Gastrocnemius medialis (tissue), 4 donors: ENCODE measurements at regions not wholly inside any gene's neighbourhood (a gene's known extent, or its start where the extent isn't known, plus 50 kb on each side); places are given as distances from the start of the nearest gene placed in this dataset.

Experiments
- ATAC-seq, 2 donors: fragments of 150-250 bp; one replicate each; pipeline ENCODE4 v1.9.1; 2016
- DNase-seq, 2 donors: peaks; one replicate each; pipeline ENCODE4 v3.0.0-alpha.2; 2019
- H3K27ac ChIP-seq, 4 donors: fragments of 200-600 bp; sonication (generic); 1 replicate in 1 of 4; 2 replicates in 3 of 4; pipeline ENCODE4 v1.5.1; 2016 to 2018; ENCODE audit warnings: mild to moderate bottlenecking in 2 of 4, moderate library complexity in 1 of 4
- H3K27me3 ChIP-seq, 3 donors: fragments of 200-600 bp; sonication (generic) in 2 of 3; 1 replicate in 1 of 3; 2 replicates in 2 of 3; pipeline versions ENCODE4 v1.5.1 to v1.6.0; 2016 to 2019; ENCODE audit warnings: mild to moderate bottlenecking in 1 of 3, moderate library complexity in 1 of 3
- H3K36me3 ChIP-seq, 2 donors: fragments of 200-600 bp; sonication (generic) in 1 of 2; one replicate each; pipeline ENCODE4 v1.5.1; 2017 to 2018
- H3K4me1 ChIP-seq, 2 donors: fragments of 200-600 bp; sonication (generic) in 1 of 2; one replicate each; pipeline ENCODE4 v1.5.1; 2016 to 2017; ENCODE audit warnings: mild to moderate bottlenecking in 2 of 2
- H3K4me3 ChIP-seq, 4 donors: fragments of 200-600 bp; sonication (generic) in 3 of 4; 1 replicate in 1 of 4; 2 replicates in 3 of 4; pipeline ENCODE4 v1.5.1; 2016 to 2019; ENCODE audit warnings: mild to moderate bottlenecking in 2 of 4
- H3K9me3 ChIP-seq, 3 donors: fragments of 200-600 bp; sonication (generic) in 2 of 3; 1 replicate in 1 of 3; 2 replicates in 2 of 3; pipeline ENCODE4 v1.5.1; 2016 to 2019
- POLR2A ChIP-seq, 2 donors: fragments of 450-650 bp; IDR thresholded peaks; one replicate each; pipeline ENCODE4 v1.6.1; 2017; ENCODE audit warnings: antibody characterized with exemption in 2 of 2, mild to moderate bottlenecking in 2 of 2, moderate library complexity in 2 of 2
- in situ Hi-C, 4 donors: fragments of 200-750 bp; cut with MboI; loops; one replicate each; pipeline versions ENCODE4 v1.15.0 to v1.8.0; 2017; ENCODE audit warnings: low sequenced_read_pairs in 4 of 4
- intact Hi-C: fragments of 100-400 bp; cut with DNase I; formaldehyde crosslinking; loops from one replicate; pipeline ENCODE4 v1.15.1; 2023; ENCODE audit warnings: low total_unique reads
- TF ChIP-seq, protein P1 (sequence below), 5 experiments: fragments of 450-650 bp in 3 of 5; fragments of 200-600 bp in 2 of 5; sonication (generic) in 2 of 5; IDR thresholded peaks in 4 of 5; conservative IDR thresholded peaks in 1 of 5; 1 replicate in 4 of 5; 2 replicates in 1 of 5; pipeline ENCODE4 v1.5.1; 2016 to 2019; ENCODE audit warnings: antibody characterized with exemption in 5 of 5, mild to moderate bottlenecking in 3 of 5, moderate library complexity in 3 of 5

DNA sequence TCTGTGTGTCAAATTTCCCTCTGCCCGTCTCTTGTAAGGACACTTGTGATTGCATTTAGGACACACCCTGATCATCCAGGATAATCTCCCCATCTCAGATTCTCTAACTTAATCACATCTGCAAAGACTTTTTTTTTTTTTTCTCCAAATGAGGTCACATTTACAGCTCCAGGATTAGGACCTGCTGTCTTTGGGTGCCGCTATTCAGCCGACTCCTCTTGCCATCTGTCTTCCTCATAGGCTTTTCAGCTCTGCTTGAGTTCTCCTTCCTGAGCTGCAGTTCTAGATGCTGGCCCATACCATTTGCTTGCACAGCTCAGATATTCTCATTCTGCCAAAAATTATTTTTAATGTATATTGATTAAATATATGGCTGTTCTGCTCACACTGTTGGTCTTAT, 94.3 kb upstream of the TLE3 start:
- Histone ChIP-seq H3K4me3 (no peak overlapping the region), H3K4me1 (peaks cover 19 to 22% of the 10 kb centered on the region in 2 donors), H3K27ac (no peak overlapping the region), H3K36me3 (no peaks in the 10 kb centered on the region), H3K9me3 (peaks cover 0 to 9% (median 0%) of the 10 kb centered on the region in 3 donors), H3K27me3 (no peaks in the 10 kb centered on the region)
- in situ Hi-C loops = loop anchor here in 1 of 4 donors (25.0 kb wide), 1 partner anchor 105 kb away; the partner anchor contains the start of gene TLE3
- intact Hi-C loops = no loop called here
- no peak for ATAC-seq
- TF ChIP-seq, protein P1, sequence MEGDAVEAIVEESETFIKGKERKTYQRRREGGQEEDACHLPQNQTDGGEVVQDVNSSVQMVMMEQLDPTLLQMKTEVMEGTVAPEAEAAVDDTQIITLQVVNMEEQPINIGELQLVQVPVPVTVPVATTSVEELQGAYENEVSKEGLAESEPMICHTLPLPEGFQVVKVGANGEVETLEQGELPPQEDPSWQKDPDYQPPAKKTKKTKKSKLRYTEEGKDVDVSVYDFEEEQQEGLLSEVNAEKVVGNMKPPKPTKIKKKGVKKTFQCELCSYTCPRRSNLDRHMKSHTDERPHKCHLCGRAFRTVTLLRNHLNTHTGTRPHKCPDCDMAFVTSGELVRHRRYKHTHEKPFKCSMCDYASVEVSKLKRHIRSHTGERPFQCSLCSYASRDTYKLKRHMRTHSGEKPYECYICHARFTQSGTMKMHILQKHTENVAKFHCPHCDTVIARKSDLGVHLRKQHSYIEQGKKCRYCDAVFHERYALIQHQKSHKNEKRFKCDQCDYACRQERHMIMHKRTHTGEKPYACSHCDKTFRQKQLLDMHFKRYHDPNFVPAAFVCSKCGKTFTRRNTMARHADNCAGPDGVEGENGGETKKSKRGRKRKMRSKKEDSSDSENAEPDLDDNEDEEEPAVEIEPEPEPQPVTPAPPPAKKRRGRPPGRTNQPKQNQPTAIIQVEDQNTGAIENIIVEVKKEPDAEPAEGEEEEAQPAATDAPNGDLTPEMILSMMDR (IDR thresholded peaks at IDR 0.05 in 4 of 5, conservative IDR thresholded peaks at IDR 0.05 in 1 of 5) = no peak
- no peak for TF ChIP-seq POLR2A (IDR thresholded peaks at IDR 0.05)
- DNase-seq = no peak

DNA sequence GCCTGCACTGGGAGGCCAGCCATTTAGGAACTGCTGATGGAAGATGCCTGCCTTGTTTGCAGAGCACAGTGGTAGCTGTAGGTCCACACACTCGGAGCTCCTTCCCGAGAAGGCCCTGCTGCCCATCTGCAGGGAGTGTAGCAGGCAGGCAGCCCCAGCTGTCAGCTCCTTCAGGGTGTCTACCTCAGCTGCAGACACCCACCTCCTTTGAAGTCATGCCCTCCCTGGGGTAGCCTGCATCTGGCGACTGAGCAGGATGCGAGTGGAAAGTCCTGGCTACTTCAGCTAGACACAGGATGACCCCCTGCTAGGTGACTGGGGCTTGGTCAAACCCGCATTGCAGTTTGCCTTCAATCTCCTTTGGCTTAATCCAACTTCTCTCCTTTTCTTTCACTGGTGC, 93.2 kb upstream of the TLE3 start:
- in situ Hi-C loops (loop anchor here in 1 of 4 donors (25.0 kb wide), 1 partner anchor 104 kb away; the partner anchor contains the start of gene TLE3), intact Hi-C loops (no loop called here)

DNA sequence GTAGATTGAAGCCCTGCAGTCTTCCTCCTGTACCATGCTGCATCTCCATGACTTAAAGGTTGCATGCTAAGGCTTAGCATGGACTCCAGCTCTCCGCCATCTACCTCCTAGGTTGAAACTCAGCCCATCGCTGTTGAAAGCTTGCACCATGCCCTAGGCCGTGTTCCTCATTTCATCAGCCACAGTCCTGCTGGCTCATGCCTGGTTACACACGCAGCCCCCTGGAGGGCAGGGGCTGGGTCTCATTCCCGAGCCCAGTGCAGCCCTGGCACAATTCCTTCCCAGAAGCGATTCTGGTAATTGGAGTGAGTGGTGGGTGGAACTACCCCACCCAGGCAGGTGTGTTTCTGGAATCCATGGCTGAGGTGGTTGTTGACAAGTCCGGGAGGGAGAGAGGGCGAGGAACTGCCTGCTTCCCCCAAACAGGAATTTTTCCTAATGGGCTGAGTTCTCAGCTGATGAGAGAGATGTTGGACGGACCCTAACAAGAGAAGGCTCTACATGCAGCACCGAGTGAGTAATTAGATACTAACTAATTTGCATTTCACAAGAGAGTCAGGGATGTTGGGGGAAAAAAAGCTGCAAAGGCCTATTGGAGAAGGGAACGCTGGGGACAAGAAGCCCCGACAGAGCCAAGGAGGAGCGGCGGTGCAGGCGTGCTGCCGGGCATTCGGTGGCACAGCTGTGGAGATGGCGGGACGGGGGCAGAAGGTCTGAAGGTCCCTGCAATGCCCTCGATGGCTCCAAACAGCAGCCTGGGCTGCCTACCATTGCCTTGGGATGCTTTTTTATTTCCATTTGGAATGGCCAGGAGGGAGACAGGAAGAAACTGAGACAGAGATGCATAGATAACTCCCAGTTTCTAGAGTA, 92.3 kb upstream of the TLE3 start:
- Histone ChIP-seq H3K9me3 (peaks cover 0 to 9% (median 0%) of the 10 kb centered on the region in 3 donors), H3K4me3 (no peak overlapping the region), H3K27me3 (no peaks in the 10 kb centered on the region), H3K4me1 (peaks cover 3 to 4% of the 10 kb centered on the region in 2 donors), H3K36me3 (no peaks in the 10 kb centered on the region), H3K27ac (no peak overlapping the region)
- no peak for TF ChIP-seq POLR2A (IDR thresholded peaks at IDR 0.05)
- TF ChIP-seq, protein P1 (IDR thresholded peaks at IDR 0.05 in 4 of 5, conservative IDR thresholded peaks at IDR 0.05 in 1 of 5) = no peak
- DNase-seq (no peak), ATAC-seq (no peak)
- intact Hi-C loops (no loop called here), in situ Hi-C loops (loop anchor here in 1 of 4 donors (25.0 kb wide), 1 partner anchor 103 kb away; the partner anchor contains the start of gene TLE3)

More for the DNA sequence above, 93.2 kb upstream of the TLE3 start:
- Histone ChIP-seq H3K27me3 (no peaks in the 10 kb centered on the region), H3K9me3 (peaks cover 0 to 9% (median 0%) of the 10 kb centered on the region in 3 donors), H3K27ac (no peak overlapping the region), H3K36me3 (no peaks in the 10 kb centered on the region), H3K4me1 (peaks cover 12 to 13% of the 10 kb centered on the region in 2 donors), H3K4me3 (no peak overlapping the region)
- no peak for TF ChIP-seq POLR2A (IDR thresholded peaks at IDR 0.05)
- TF ChIP-seq, protein P1 (IDR thresholded peaks at IDR 0.05 in 4 of 5, conservative IDR thresholded peaks at IDR 0.05 in 1 of 5) = no peak
- ATAC-seq (no peak), DNase-seq (no peak)

DNA sequence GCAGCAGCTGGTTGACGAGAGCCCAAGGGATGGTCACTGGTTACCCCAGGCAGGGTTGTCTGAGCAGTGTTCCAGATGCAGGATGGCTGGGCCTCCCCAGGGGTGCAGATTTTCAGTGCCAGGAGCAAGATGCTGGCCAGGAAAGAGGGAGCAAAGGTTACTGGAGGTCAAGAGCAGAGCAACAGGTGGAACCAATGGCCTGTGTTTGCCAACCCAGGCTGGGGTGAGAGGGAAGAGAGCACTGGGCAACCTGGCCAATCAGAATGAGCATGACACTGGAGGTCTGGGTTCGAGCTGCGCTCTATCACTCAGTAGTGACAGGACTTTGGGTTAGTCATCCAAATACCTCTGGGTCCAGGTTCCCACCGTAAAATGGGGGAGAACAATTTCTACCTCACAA, 90.6 kb upstream of the TLE3 start:
- in situ Hi-C loops = loop anchor here in 1 of 4 donors (25.0 kb wide), 1 partner anchor 101 kb away; the partner anchor contains the start of gene TLE3
- TF ChIP-seq POLR2A (IDR thresholded peaks at IDR 0.05) = no peak
- TF ChIP-seq, protein P1 (IDR thresholded peaks at IDR 0.05 in 4 of 5, conservative IDR thresholded peaks at IDR 0.05 in 1 of 5) = no peak
- no peak for DNase-seq

More for the DNA sequence above, 90.6 kb upstream of the TLE3 start:
- Histone ChIP-seq H3K27me3 (no peaks in the 10 kb centered on the region), H3K4me3 (no peak overlapping the region), H3K9me3 (peaks cover 0 to 9% (median 0%) of the 10 kb centered on the region in 3 donors), H3K27ac (no peak overlapping the region), H3K36me3 (no peaks in the 10 kb centered on the region), H3K4me1 (peaks cover 0 to 4% of the 10 kb centered on the region in 2 donors)
- no peak for ATAC-seq
- intact Hi-C loops = no loop called here
